Stimulated activated CD4-positive, alpha-beta T cell treated with anti-CD3 and anti-CD28 coated beads, Interleukin-1b, Interleukin-23, amount 100 ng/mL, for 48 hours (primary cell): ENCODE measurements at regions not wholly inside any gene's neighbourhood (a gene's known extent, or its start where the extent isn't known, plus 50 kb on each side); places are given as distances from the start of the nearest gene placed in this dataset.
"Not testable (repeated sequence)": the region's sequence is repeated elsewhere in the genome, so short reads cannot be mapped to it uniquely, and the experiment has no call there.

Experiments used
- DNase-seq: peaks from one replicate; pipeline ENCODE4 v3.0.0-alpha.2; 2020

GRCh38 chr9:40768646-40769198 is 359.8 kb downstream of the FOXD4L6 start:
- not testable (repeated sequence) for DNase-seq

GRCh38 chr9:40768178-40768577 is 360.3 kb downstream of the FOXD4L6 start:
- not testable (repeated sequence) for DNase-seq

- DNase-seq = not testable (repeated sequence)
These were observed 373.5 kb downstream of the FOXD4L6 start for GRCh38 chr9:40754957-40755356.

- not testable (repeated sequence) for DNase-seq
These were observed 375.2 kb downstream of the FOXD4L6 start for GRCh38 chr9:40753288-40753687.

- DNase-seq = peak; percentile 2
These were observed 381.5 kb downstream of the FOXD4L6 start for GRCh38 chr9:40746921-40747485.
